ENCODE measurements at regions not wholly inside any gene's neighbourhood (a gene's known extent, or its start where the extent isn't known, plus 50 kb on each side); places are given as distances from the start of the nearest gene placed in this dataset.

GRCh38 chr22:48142388-48142787 is 1379.9 kb downstream of the TBC1D22A start:
- DNase-seq (ENCODE audit: low spot score in 2 of 2), result no peak
- Histone ChIP-seq H3K4me1 (no peaks in the 10 kb centered on the region), H3K27me3 (no peaks in the 10 kb centered on the region), H3K36me3 (no peaks in the 10 kb centered on the region), H3K4me3 (no peak overlapping the region), H3K9me3 (no peaks in the 10 kb centered on the region), H3K27ac (no peak overlapping the region)
- WGBS, 2 donors, result 72 to 83% methylated on average over 3 to 7 of the region's 7 CpGs
- TF ChIP-seq EP300 (IDR thresholded peaks at IDR 0.05) (no peak), POLR2A (IDR thresholded peaks at IDR 0.05) (no peak), CTCF (IDR thresholded peaks at IDR 0.05) (no peak)

- Histone ChIP-seq H3K9me3 (no peaks in the 10 kb centered on the region), H3K27me3 (no peaks in the 10 kb centered on the region), H3K4me1 (no peaks in the 10 kb centered on the region), H3K4me3 (no peak overlapping the region), H3K36me3 (no peaks in the 10 kb centered on the region), H3K27ac (no peak overlapping the region)
- TF ChIP-seq EP300 (IDR thresholded peaks at IDR 0.05) (no peak), CTCF (IDR thresholded peaks at IDR 0.05) (no peak), POLR2A (IDR thresholded peaks at IDR 0.05) (no peak)
- 71 to 75% methylated on average over 3 to 10 of the region's 10 CpGs for WGBS, 2 donors
- no peak for DNase-seq (ENCODE audit: low spot score in 2 of 2)
These were observed 1378.9 kb downstream of the TBC1D22A start for GRCh38 chr22:48141301-48141700.

GRCh38 chr22:48140261-48140813 is 1377.9 kb downstream of the TBC1D22A start:
- Histone ChIP-seq H3K4me1 (no peaks in the 10 kb centered on the region), H3K36me3 (no peaks in the 10 kb centered on the region), H3K9me3 (no peaks in the 10 kb centered on the region), H3K4me3 (no peak overlapping the region), H3K27ac (no peak overlapping the region), H3K27me3 (no peaks in the 10 kb centered on the region)
- 88 to 91% methylated on average over 9 of the region's 10 CpGs for WGBS, 2 donors
- TF ChIP-seq CTCF (IDR thresholded peaks at IDR 0.05) (no peak), EP300 (IDR thresholded peaks at IDR 0.05) (no peak), POLR2A (IDR thresholded peaks at IDR 0.05) (no peak)
- no peak for DNase-seq (ENCODE audit: low spot score in 2 of 2)

GRCh38 chr22:48139776-48140175 is 1377.3 kb downstream of the TBC1D22A start:
- Histone ChIP-seq H3K27me3 (no peaks in the 10 kb centered on the region), H3K27ac (no peak overlapping the region), H3K36me3 (no peaks in the 10 kb centered on the region), H3K9me3 (no peaks in the 10 kb centered on the region), H3K4me1 (no peaks in the 10 kb centered on the region), H3K4me3 (no peak overlapping the region)
- TF ChIP-seq EP300 (IDR thresholded peaks at IDR 0.05), result no peak
- no peak for TF ChIP-seq POLR2A (IDR thresholded peaks at IDR 0.05)
- no peak for TF ChIP-seq CTCF (IDR thresholded peaks at IDR 0.05)
- 92 to 94% methylated on average over 8 of the region's 8 CpGs for WGBS, 2 donors
- no peak for DNase-seq (ENCODE audit: low spot score in 2 of 2)

- TF ChIP-seq EP300 (IDR thresholded peaks at IDR 0.05) (no peak), POLR2A (IDR thresholded peaks at IDR 0.05) (no peak), CTCF (IDR thresholded peaks at IDR 0.05) (no peak)
- H3K36me3 ChIP-seq, result no peaks in the 10 kb centered on the region
- H3K9me3 ChIP-seq, result peaks cover 0 to 6% (median 0%) of the 10 kb centered on the region in 4 donors
- H3K4me3 ChIP-seq, result no peak overlapping the region
- no peaks in the 10 kb centered on the region for H3K4me1 ChIP-seq
- DNase-seq (ENCODE audit: low spot score in 2 of 2), result no peak
- no peaks in the 10 kb centered on the region for H3K27me3 ChIP-seq
- 66 to 72% methylated on average over 11 of the region's 11 CpGs for WGBS, 2 donors
- H3K27ac ChIP-seq, result no peak overlapping the region
These were observed 1376.4 kb downstream of the TBC1D22A start for GRCh38 chr22:48138855-48139254.

Data from tibial nerve (tissue), 4 donors.